ENCODE measurements at regions not wholly inside any gene's neighbourhood (a gene's known extent, or its start where the extent isn't known, plus 50 kb on each side); places are given as distances from the start of the nearest gene placed in this dataset.

DNA sequence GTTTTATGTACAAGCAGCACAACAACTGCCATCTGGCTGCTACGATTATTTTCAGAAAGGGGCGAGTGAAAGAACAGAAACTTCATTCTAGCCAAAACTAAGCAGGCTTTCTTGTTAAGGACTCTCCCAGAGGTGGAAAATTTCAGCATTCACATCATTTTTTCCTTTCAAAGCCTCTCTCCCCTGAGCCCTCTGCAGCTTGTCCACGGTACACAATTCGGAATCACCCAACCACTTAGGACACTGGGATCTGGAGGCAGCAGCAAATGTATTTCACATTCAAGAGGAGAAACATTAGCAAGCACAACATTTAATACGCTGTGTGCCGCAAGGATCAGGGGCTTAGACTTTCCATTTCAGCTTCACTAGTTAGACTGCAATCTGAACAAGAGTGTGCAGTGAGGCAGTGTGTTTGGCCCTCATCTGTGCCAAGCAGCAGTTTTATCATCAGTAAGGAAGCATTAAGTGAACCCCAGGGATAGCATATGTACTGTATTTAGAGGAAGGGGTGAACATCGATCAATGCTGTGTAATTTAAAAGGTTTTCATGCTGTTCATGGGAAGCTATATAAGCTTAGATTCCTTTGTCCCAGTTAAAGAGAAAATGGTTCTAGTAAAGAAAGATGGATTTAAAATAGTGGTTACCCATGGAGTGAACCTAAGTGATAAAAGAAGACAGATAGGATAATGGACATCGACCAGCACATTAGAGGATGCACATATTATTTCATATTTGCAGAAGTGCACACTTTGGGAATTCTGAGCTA, 504.9 kb downstream of the TBL1XR1 start:
- no peak overlapping the region for H3K4me3 ChIP-seq (replicated peaks; ENCODE audit: low read depth, low read length)
- no peaks in the 10 kb centered on the region for H3K36me3 ChIP-seq (ENCODE audit: control insufficient read depth, insufficient read depth, low read length)
- DNase-seq (ENCODE audit: extremely low read depth, insufficient read length) = no peak
- TF ChIP-seq CTCF (IDR thresholded peaks at IDR 0.05; ENCODE audit: insufficient read depth, low read length, poor library complexity, severe bottlenecking) = no peak
- no peaks in the 10 kb centered on the region for H3K27me3 ChIP-seq (replicated peaks; ENCODE audit: control insufficient read depth, insufficient read depth, low read length)

DNA sequence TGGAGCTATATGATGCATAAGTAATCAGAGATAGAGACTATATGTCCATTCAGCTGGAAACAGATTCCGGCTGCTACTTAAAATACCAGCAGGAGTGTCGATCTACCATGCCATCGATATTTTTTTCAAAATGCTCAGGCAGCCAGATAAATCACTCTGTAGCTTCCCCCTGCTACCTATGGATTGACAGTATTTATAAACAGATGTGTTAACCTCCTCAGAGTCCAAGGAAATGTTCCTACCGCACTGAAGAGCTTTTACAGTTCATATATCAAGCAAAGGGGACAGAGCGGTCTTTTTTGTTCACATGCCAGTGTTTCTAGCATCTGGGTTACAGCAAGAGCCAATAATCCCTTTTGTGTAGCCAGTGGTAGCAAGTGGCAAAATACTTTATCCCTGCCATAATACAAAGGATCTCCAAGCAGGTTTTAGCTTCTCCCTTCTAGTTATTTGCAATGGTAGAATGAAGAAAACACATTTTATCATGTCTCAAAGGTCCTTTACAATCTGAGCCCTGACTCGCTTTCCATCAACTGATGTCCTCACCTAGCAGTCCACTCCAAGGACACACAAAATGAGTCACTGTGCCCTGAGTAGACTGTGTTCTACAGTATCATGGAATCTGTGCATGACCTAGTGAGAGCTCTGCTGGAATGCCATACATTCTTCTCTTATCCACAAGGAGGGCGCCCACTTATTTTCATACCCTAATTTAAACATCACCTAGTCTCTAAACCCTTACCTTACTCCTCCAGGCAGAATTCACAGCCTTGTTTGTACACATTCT, 507.0 kb downstream of the TBL1XR1 start:
- Histone ChIP-seq H3K27me3 (replicated peaks; ENCODE audit: control insufficient read depth, insufficient read depth, low read length) (no peaks in the 10 kb centered on the region), H3K4me3 (replicated peaks; ENCODE audit: low read depth, low read length) (no peak overlapping the region), H3K36me3 (ENCODE audit: control insufficient read depth, insufficient read depth, low read length) (no peaks in the 10 kb centered on the region)
- DNase-seq (ENCODE audit: extremely low read depth, insufficient read length) = no peak
- no peak for TF ChIP-seq CTCF (IDR thresholded peaks at IDR 0.05; ENCODE audit: insufficient read depth, low read length, poor library complexity, severe bottlenecking)

DNA sequence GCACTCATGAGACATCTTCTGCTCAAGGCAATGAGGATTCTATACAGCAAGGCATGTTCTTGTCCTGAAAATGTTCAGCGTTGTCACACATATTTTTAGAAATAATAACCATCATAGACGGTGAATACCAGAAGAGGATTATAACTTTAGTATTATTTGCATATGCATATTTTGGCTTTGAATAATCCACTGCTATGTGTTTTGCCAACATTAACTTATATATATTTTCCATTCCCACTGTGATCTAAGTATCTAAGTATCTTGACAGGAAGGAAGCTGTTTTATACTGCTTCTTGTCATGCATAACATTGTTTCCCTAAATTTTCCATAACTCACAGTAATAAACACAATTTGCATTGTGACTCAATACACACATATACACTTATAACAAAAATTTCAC, 509.5 kb downstream of the TBL1XR1 start:
- no peak for DNase-seq (ENCODE audit: extremely low read depth, insufficient read length)
- no peaks in the 10 kb centered on the region for H3K36me3 ChIP-seq (ENCODE audit: control insufficient read depth, insufficient read depth, low read length)
- no peaks in the 10 kb centered on the region for H3K27me3 ChIP-seq (replicated peaks; ENCODE audit: control insufficient read depth, insufficient read depth, low read length)
- no peak for TF ChIP-seq CTCF (IDR thresholded peaks at IDR 0.05; ENCODE audit: insufficient read depth, low read length, poor library complexity, severe bottlenecking)
- H3K4me3 ChIP-seq (replicated peaks; ENCODE audit: low read depth, low read length) = no peak overlapping the region

DNA sequence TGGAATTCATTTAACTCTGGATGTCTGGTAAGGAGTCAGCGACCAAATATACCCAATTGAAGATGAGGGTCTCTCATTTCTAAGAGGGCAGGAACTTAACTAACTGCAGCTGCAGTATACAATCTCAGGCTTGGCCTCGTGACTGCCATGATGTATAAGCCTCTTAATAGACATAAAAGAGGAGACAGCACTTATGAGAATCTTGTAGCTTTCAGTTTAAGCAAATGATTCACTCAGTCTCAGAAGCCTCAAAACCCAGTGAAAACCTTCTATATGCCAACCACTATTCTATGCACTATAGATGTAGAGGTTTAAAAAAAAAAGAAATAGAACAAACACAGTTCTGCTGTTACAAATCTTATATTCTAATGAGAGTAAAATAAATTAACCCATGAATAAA, 513.9 kb downstream of the TBL1XR1 start:
- no peak for DNase-seq (ENCODE audit: extremely low read depth, insufficient read length)
- Histone ChIP-seq H3K36me3 (ENCODE audit: control insufficient read depth, insufficient read depth, low read length) (no peaks in the 10 kb centered on the region), H3K27me3 (replicated peaks; ENCODE audit: control insufficient read depth, insufficient read depth, low read length) (no peaks in the 10 kb centered on the region), H3K4me3 (replicated peaks; ENCODE audit: low read depth, low read length) (no peak overlapping the region)
- TF ChIP-seq CTCF (IDR thresholded peaks at IDR 0.05; ENCODE audit: insufficient read depth, low read length, poor library complexity, severe bottlenecking) = no peak

- Histone ChIP-seq H3K27me3 (replicated peaks; ENCODE audit: control insufficient read depth, insufficient read depth, low read length) (no peaks in the 10 kb centered on the region), H3K4me3 (replicated peaks; ENCODE audit: low read depth, low read length) (no peak overlapping the region), H3K36me3 (ENCODE audit: control insufficient read depth, insufficient read depth, low read length) (no peaks in the 10 kb centered on the region)
- DNase-seq (ENCODE audit: extremely low read depth, insufficient read length) = no peak
- peak; percentile 15 for TF ChIP-seq CTCF (IDR thresholded peaks at IDR 0.05; ENCODE audit: insufficient read depth, low read length, poor library complexity, severe bottlenecking)
Measured at GRCh38 chr3:176663837-176664831, 533.1 kb downstream of the TBL1XR1 start.
